ENCODE measurements at regions not wholly inside any gene's neighbourhood (a gene's known extent, or its start where the extent isn't known, plus 50 kb on each side); places are given as distances from the start of the nearest gene placed in this dataset.
A peak's percentile ranks its signal among the peaks of the same experiment; 100 is the strongest.

DNA sequence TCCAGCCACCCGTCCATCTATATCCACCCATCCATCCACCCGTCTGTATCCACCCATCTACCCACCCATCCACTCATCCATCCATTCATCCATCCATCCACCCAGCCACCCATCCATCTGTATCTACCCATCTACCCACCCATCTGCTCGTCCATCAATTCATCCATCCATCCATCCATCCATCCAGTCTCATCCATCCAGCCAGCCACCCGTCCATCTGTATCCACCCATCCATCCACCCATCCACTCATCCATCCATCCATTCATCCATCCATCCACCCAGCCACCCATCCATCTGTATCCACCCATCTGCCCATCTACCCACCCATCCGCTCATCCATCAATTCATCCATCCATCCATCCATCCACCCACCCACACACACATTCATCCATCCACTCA is 73.2 kb downstream of the UNCX start:
- TF ChIP-seq POLR2AphosphoS5 (IDR thresholded peaks at IDR 0.05) (no peak), CTCF (IDR thresholded peaks at IDR 0.05) (no peak), POLR2A (IDR thresholded peaks at IDR 0.05) (no peak), EP300 (IDR thresholded peaks at IDR 0.05) (no peak)
- 54 to 66% methylated on average over 5 of the region's 5 CpGs for WGBS, 2 donors
- no peaks in the 10 kb centered on the region for H3K36me3 ChIP-seq
- H3K27me3 ChIP-seq = no peaks in the 10 kb centered on the region
- H3K4me1 ChIP-seq = no peaks in the 10 kb centered on the region
- no peak overlapping the region for H3K27ac ChIP-seq
- no peak overlapping the region for H3K4me3 ChIP-seq
- H3K9me3 ChIP-seq = no peaks in the 10 kb centered on the region
- DNase-seq (no peak), ATAC-seq (ENCODE audit: low FRiP score in 2 of 2) (no peak)

DNA sequence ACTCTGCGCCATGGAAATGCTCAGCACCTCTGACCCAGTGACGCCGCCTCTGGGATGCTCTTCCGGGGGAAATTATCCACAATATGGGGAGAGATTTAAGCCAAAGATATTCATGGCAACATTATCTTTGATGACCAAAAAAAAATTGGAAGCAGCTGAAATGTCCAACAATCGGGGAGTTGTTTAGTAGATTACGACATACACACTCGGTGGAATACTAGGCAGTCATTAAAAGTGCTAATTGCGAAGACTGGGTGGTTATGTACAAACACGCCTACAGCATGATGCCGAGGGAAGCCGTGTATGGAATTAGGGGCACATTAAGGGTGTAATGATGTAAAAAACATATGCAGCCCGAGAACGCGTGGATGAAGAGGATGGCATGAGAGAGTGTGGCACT is 75.2 kb downstream of the UNCX start:
- Histone ChIP-seq H3K4me3 (no peak overlapping the region), H3K27me3 (no peaks in the 10 kb centered on the region), H3K9me3 (no peaks in the 10 kb centered on the region), H3K27ac (no peak overlapping the region), H3K36me3 (no peaks in the 10 kb centered on the region), H3K4me1 (no peaks in the 10 kb centered on the region)
- WGBS, 2 donors = 89 to 93% methylated on average over 14 of the region's 14 CpGs
- DNase-seq = no peak
- TF ChIP-seq POLR2A (IDR thresholded peaks at IDR 0.05) = no peak
- no peak for TF ChIP-seq EP300 (IDR thresholded peaks at IDR 0.05)
- TF ChIP-seq POLR2AphosphoS5 (IDR thresholded peaks at IDR 0.05) = no peak
- TF ChIP-seq CTCF (IDR thresholded peaks at IDR 0.05) = no peak
- no peak for ATAC-seq (ENCODE audit: low FRiP score in 2 of 2)

DNA sequence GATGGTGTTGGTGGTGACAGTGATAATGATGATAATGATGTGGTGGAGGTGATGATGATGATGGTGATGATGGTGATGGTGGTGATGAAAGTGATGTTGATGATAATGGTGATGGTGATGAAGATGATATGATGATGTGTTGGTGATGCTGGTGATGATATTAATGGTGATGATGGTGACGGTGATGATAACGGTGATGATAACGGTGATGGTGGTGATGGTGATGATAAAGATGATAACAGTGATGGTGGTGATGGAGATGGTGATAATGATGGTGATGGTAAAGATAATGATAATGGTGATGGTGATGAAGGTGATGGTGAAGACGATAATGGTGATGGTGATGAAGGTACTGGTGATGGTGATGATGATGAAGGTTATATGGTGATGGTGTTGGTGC is 76.6 kb downstream of the UNCX start:
- no peaks in the 10 kb centered on the region for H3K27me3 ChIP-seq

DNA sequence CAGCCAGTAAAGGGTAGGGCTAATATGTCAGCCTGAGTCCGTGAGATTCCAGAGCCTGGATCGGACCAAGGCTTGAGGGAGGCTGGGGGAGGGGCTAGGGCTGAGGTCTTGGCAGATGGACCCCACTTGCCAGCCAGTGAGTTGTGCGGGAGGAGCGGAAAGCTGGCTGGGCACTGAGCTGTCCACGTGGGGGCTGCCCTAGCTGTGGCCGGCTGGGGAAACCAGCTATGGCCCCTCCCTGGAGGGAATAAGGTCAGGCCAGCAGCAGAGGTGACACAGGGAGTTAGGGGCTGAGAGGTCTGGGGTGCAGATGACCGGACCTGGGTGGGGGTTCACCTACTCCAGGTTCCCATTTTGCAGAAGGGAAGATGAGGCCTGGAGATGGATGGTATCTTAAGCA is 77.3 kb downstream of the UNCX start:
- Histone ChIP-seq H3K27me3 (no peaks in the 10 kb centered on the region), H3K36me3 (no peaks in the 10 kb centered on the region), H3K9me3 (no peaks in the 10 kb centered on the region), H3K4me1 (no peaks in the 10 kb centered on the region), H3K27ac (no peak overlapping the region), H3K4me3 (no peak overlapping the region)
- no peak for TF ChIP-seq EP300 (IDR thresholded peaks at IDR 0.05)
- no peak for TF ChIP-seq CTCF (IDR thresholded peaks at IDR 0.05)
- no peak for TF ChIP-seq POLR2AphosphoS5 (IDR thresholded peaks at IDR 0.05)
- ATAC-seq (ENCODE audit: low FRiP score in 2 of 2) = no peak
- DNase-seq = peak in 1 of 2 donors; percentile 44
- WGBS, 2 donors = 80 to 88% methylated on average over 4 to 7 of the region's 7 CpGs

More for the DNA sequence above, 76.6 kb downstream of the UNCX start:
- H3K4me3 ChIP-seq = no peak overlapping the region
- no peaks in the 10 kb centered on the region for H3K36me3 ChIP-seq
- no peaks in the 10 kb centered on the region for H3K9me3 ChIP-seq
- ATAC-seq (ENCODE audit: low FRiP score in 2 of 2) (no peak), DNase-seq (no peak)
- TF ChIP-seq EP300 (IDR thresholded peaks at IDR 0.05) = no peak
- H3K4me1 ChIP-seq = no peaks in the 10 kb centered on the region
- no peak overlapping the region for H3K27ac ChIP-seq
- WGBS, 2 donors = 92 to 95% methylated on average over 4 of the region's 4 CpGs

DNA sequence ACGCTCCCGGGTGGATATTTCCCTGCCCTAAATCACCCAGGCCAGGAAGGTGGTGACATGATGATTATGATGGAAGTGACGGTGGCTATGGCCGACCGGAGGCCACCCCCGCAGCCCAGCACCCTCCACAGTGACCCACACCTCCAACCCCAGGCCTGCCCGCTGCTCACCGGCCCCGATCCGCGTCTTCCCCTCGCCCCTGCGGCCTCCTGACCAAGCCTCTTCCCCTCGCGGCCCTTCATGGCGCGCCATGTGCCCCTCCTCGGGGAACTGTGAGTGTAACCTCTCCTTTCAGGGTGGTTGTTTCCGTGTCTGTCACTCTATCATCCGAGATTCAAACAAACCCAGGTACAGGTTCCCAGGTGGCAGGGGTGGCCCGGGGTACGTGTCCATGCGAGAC is 78.3 kb downstream of the UNCX start:
- TF ChIP-seq EP300 (IDR thresholded peaks at IDR 0.05) (no peak), POLR2A (IDR thresholded peaks at IDR 0.05) (no peak), CTCF (IDR thresholded peaks at IDR 0.05) (no peak), POLR2AphosphoS5 (IDR thresholded peaks at IDR 0.05) (no peak)
- Histone ChIP-seq H3K36me3 (no peaks in the 10 kb centered on the region), H3K4me1 (no peaks in the 10 kb centered on the region), H3K27me3 (no peaks in the 10 kb centered on the region), H3K27ac (no peak overlapping the region), H3K4me3 (no peak overlapping the region), H3K9me3 (no peaks in the 10 kb centered on the region)
- 72 to 75% methylated on average over 20 to 23 of the region's 23 CpGs for WGBS, 2 donors
- no peak for ATAC-seq (ENCODE audit: low FRiP score in 2 of 2)
- DNase-seq = peak in 1 of 2 donors; percentile 76
